Glutamatergic neuron (in vitro differentiated cells): ENCODE measurements at regions not wholly inside any gene's neighbourhood (a gene's known extent, or its start where the extent isn't known, plus 50 kb on each side); places are given as distances from the start of the nearest gene placed in this dataset.

ENCODE experiments used
- DNase-seq: peaks from one replicate; pipeline ENCODE4 v3.0.0; 2022
- H3K27ac Mint-ChIP-seq: one replicate; pipeline ENCODE4 v1.8.0; 2020; ENCODE audit warnings: mild to moderate bottlenecking, mixed read lengths, inconsistent platforms; ENCODE audit not compliant: unreplicated experiment
- H3K27me3 Mint-ChIP-seq: one replicate; pipeline ENCODE4 v1.8.0; 2020; ENCODE audit warnings: mild to moderate bottlenecking, moderate library complexity, mixed read lengths, inconsistent platforms; ENCODE audit not compliant: unreplicated experiment
- H3K36me3 Mint-ChIP-seq: one replicate; pipeline ENCODE4 v1.8.0; 2020; ENCODE audit warnings: mild to moderate bottlenecking, mixed read lengths, inconsistent platforms; ENCODE audit not compliant: unreplicated experiment
- H3K4me1 Mint-ChIP-seq: one replicate; pipeline ENCODE4 v1.8.0; 2020; ENCODE audit warnings: mild to moderate bottlenecking, low read depth, mixed read lengths, inconsistent platforms; ENCODE audit not compliant: unreplicated experiment
- H3K4me3 Mint-ChIP-seq: one replicate; pipeline ENCODE4 v1.8.0; 2020; ENCODE audit warnings: mild to moderate bottlenecking, mixed read lengths, inconsistent platforms; ENCODE audit not compliant: unreplicated experiment
- H3K9me3 Mint-ChIP-seq: one replicate; pipeline ENCODE4 v1.8.0; 2020; ENCODE audit warnings: mild to moderate bottlenecking, moderate library complexity, mixed read lengths, inconsistent platforms; ENCODE audit not compliant: unreplicated experiment
- CTCF ChIP-seq: fragments of 200-600 bp; sonication (generic); IDR thresholded peaks from one replicate; pipeline ENCODE4 v1.5.0; 2021; ENCODE audit not compliant: partially characterized antibody, unreplicated experiment

DNA sequence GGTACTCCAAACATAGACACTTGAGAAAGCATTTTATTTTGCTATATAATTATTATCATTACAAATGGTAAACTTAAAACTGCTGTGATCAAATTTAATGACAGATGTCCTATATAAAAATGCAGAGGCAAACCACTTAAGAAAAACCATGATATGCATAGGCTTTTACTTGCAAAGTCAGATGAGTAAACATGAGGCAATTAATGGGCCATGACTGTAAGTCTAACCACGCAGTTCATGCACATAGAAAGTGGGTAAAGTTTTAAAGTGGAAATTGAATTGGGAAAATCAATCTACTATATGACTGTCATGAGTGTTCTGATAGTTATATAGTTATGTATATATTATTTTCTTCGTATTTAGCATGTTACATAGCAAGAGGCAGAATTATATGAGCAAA is 219.2 kb downstream of the PTPRC start:
- Mint-ChIP-seq H3K4me1 (no peaks in the 10 kb centered on the region), H3K9me3 (no peaks in the 10 kb centered on the region), H3K4me3 (no peak overlapping the region), H3K36me3 (no peaks in the 10 kb centered on the region), H3K27ac (no peak overlapping the region), H3K27me3 (no peaks in the 10 kb centered on the region)
- no peak for DNase-seq
- TF ChIP-seq CTCF, result no peak

DNA sequence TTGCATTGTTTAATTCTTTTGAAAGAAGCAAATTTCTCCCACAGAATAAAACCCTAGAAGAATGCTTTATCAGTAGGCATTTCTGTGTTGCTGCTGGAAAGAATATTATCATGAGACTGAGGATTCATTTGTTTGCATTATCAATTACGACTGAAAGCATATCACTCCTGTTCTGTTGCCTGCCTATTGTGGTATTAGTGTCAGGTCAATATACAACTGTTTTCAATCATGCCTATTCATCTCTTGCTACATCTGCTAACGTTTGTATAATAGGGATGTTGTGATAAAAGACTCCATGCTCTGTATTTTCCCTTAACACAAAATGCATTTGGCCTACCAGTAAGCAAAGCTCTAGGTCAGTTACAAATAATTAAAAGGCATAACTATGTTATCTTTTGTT is 221.5 kb downstream of the PTPRC start:
- Mint-ChIP-seq H3K27ac (no peak overlapping the region), H3K27me3 (no peaks in the 10 kb centered on the region), H3K36me3 (no peaks in the 10 kb centered on the region), H3K4me1 (no peaks in the 10 kb centered on the region), H3K9me3 (no peaks in the 10 kb centered on the region), H3K4me3 (no peak overlapping the region)
- TF ChIP-seq CTCF, result no peak
- DNase-seq, result no peak

GRCh38 chr1:198861636-198862035 is 222.8 kb downstream of the PTPRC start:
- H3K27ac Mint-ChIP-seq, result no peak overlapping the region
- H3K4me1 Mint-ChIP-seq, result no peaks in the 10 kb centered on the region
- TF ChIP-seq CTCF, result no peak
- no peaks in the 10 kb centered on the region for H3K36me3 Mint-ChIP-seq
- no peaks in the 10 kb centered on the region for H3K27me3 Mint-ChIP-seq
- DNase-seq, result no peak
- no peaks in the 10 kb centered on the region for H3K9me3 Mint-ChIP-seq
- no peak overlapping the region for H3K4me3 Mint-ChIP-seq

- no peak overlapping the region for H3K4me3 Mint-ChIP-seq
- no peaks in the 10 kb centered on the region for H3K27me3 Mint-ChIP-seq
- TF ChIP-seq CTCF, result no peak
- H3K36me3 Mint-ChIP-seq, result no peaks in the 10 kb centered on the region
- no peaks in the 10 kb centered on the region for H3K4me1 Mint-ChIP-seq
- no peak for DNase-seq
- H3K27ac Mint-ChIP-seq, result no peak overlapping the region
- no peaks in the 10 kb centered on the region for H3K9me3 Mint-ChIP-seq
Measured at GRCh38 chr1:198864695-198865094, 225.9 kb downstream of the PTPRC start.

DNA sequence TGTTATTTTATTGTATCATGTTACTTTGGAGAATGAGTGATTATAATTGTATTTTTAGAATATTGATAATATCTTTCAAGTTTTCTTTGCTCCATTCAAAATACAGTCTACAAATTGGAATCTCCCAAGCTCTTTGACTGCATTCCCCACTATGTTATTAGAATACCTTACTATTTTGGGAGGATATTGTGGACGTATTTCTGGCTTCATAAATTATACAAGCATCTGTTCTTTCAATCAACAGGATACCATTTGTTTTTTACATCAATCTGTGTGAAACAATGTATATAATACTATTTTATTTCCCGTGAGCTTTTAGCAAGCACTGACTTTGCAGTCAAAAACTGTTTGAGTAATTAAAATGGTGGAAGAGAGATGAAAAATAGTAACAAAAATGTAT is 226.5 kb downstream of the PTPRC start:
- no peaks in the 10 kb centered on the region for H3K4me1 Mint-ChIP-seq
- no peak for TF ChIP-seq CTCF

More for the DNA sequence above, 226.5 kb downstream of the PTPRC start:
- no peaks in the 10 kb centered on the region for H3K27me3 Mint-ChIP-seq
- no peak overlapping the region for H3K27ac Mint-ChIP-seq
- H3K4me3 Mint-ChIP-seq, result no peak overlapping the region
- no peaks in the 10 kb centered on the region for H3K36me3 Mint-ChIP-seq
- DNase-seq, result no peak
- no peaks in the 10 kb centered on the region for H3K9me3 Mint-ChIP-seq
